ENCODE measurements at regions not wholly inside any gene's neighbourhood (a gene's known extent, or its start where the extent isn't known, plus 50 kb on each side); places are given as distances from the start of the nearest gene placed in this dataset.
"Not testable (repeated sequence)": the region's sequence is repeated elsewhere in the genome, so short reads cannot be mapped to it uniquely, and the experiment has no call there.

DNA sequence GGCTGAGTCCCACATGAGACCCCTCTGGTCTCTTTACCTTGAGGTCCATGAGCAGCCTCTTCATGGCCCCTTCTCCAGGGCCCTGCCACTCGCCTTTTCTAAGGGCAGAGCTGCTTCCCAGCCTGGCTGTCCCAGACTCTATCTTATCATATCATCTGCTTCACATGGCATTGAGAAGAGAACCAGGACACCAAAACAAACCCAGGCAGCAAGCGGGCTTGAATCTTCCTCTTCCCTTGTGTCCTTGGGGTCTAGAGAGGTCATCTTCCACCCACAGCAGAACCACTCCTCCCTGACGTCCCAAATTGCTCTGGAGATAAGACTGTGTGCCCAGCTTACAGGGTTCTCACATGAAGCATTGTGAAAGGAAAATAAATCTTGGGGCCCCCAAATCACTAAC is 261.3 kb upstream of the AUTS2 start:
- DNase-seq (ENCODE audit: low read depth) = no peak

DNA sequence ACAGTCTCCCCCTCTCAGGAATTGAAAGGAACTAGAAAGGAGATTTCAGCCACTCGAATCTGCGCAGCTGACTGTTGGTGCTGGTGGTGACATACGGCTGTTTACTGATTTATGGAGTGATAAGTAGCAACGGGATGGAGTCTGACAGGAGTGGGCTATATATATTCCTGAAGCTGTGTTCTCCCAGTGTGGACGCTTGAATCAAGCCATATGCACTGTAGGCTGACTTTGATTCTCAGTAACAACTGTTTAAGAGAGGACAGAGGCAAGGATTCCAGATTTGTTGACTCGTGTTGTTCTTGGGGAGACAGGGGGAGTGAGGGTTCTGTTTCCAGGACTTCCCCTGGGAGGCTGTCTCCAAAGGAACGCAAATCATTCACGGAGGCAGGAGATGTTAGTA is 260.1 kb upstream of the AUTS2 start:
- DNase-seq (ENCODE audit: low read depth) = no peak

DNA sequence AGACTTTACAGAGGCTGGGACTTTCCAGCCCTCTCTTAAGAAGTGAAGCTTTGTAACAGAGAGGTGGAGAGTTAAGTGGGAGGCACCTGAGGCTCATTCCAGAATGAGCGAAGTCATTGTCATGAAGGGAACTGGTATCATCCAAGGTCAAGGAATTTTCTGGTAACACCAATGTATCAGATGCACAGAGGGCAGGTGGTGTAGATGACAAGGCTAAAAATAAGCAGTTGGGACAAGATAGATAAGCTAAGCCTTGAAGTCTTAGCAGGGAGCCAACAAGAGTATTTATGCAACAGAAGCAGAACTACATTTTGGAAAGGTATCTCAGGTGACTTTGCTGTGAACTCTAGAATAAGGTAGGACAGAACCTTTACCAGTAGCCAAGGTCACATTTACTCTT is 257.0 kb upstream of the AUTS2 start:
- no peak for DNase-seq (ENCODE audit: low read depth)

DNA sequence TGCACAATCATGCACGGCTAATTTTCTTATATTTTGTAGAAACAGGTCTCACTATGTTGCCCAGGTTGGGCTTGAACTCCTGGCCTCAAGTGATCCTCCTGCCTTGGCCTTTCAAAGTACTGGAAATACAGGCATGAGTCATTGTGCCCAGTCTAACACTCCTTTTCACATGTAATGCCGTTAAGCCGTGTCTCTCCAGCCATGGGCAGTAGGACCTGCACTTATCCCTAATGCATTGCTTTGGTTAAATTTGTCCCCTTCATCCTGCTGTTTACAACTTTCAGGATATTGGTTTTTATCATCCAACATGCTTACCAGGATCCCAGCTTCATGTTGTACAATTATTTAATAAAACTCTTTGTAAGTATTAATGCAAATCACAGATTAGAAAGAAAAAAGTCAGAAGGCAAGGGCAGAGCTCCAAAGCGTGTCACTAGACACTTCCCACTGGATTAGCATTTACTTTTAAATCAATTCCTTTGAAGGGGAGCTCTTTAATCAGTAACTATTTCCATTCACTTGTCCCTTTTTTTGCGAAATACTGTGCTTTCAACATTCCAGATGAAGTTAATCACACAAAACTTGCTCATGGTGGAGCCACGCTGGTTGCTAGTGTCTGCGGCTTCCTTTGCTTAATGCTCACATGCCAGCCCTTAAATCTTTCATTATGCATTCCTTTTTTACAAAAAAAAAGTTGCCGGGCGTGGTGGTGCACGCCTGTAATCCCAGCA is 256.0 kb upstream of the AUTS2 start:
- no peak for DNase-seq (ENCODE audit: low read depth)

DNA sequence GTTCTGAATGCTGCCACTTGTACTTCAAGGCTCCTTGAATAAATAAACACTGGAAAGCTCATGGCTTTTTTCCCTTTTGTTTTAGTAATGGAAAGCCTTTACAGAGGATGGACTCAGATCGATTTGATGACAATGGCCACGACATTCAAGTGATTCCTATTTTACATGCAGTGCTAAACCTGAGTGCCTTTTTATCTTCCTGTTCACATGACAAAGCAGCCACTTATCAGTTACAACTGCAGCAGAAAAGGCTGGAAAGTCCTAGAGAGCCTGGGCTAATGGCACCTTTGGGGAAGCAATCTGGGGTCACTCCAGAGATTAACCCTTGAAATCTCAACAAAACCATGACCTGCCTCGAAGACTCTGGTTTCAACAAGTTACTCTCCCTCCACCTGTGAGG is 249.0 kb upstream of the AUTS2 start:
- no peak for DNase-seq (ENCODE audit: low read depth)

DNA sequence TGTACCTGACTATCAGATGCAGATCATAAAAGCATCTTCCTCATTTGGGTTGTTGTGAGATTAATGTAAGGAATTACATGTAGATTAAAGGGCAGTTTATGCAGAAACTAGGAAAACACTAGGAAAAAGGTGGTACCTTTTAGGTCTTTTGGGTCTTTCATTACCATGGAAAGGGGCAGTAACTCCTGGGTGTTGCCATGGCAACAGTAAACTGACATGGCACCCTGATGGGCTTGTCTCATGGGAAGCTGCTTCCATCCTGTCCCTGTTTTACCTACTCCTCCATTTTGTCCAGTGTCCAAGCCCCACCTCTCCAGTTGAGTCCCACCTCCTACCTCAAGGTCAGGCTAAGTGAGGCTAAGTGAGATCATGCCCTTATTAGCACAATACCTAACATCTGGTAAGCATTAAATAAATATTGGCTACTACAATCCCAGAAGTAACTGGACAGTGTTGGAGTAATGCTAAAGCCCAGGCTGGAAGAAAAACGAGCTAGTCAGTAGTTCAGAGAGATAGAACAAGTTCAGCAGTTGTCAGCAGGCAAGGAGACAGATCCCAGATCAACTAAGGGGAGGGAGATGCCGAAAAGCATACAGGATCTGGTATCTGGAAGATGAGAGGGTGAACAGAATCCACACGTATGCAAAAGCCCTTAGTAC is 240.0 kb upstream of the AUTS2 start:
- no peak for DNase-seq (ENCODE audit: low read depth)

DNA sequence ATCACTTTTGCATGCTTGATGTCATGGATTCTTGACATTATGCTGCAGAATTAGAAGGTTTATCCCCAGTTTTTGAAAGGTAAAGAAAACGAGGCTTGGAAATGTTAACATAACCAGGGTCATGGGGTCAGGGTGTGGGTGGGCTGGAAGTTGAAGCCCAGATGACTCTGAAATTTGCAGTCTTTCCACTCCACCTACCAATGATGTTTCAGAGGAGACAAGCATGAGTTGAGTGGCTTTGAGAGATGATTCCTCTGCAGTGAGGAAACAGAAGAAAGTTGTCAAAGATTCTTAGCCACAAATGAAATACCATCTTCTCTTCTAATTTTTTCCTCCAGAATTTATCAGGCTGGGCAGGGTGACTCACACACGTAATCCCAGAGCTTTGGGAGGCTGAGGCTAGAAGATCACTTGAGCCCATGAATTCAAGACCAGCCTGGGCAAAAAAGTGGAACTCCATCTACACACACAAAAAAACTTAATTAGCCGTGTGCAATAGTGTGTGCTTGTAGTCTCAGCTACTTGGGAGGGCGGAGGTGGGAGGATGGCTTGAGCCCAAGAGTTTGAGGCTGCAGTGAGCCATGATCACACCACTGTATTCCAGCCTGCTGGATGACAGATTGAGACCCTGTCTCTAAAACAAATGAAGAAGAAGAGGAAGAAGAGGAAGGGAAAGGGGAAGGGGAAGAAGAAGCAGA is 239.1 kb upstream of the AUTS2 start:
- DNase-seq (ENCODE audit: low read depth) = no peak

DNA sequence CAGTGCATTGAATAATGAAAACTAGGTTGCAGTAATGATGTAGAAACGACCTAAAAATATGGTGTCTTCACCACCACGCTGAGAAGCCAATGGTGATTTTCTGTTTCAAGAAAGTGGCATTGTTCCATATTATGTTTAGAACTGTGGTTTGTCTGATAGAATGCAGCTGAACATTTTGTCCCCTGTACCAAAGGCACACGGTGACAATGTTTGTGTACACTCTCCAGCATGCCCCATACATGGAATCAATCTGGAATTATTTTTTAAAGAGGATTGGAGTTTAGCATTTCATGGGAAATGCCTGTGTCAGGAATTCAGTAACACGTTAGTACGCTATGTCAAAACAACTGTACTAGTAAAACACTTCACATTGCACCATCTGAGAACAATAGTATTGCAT is 237.4 kb upstream of the AUTS2 start:
- DNase-seq (ENCODE audit: low read depth) = no peak

DNA sequence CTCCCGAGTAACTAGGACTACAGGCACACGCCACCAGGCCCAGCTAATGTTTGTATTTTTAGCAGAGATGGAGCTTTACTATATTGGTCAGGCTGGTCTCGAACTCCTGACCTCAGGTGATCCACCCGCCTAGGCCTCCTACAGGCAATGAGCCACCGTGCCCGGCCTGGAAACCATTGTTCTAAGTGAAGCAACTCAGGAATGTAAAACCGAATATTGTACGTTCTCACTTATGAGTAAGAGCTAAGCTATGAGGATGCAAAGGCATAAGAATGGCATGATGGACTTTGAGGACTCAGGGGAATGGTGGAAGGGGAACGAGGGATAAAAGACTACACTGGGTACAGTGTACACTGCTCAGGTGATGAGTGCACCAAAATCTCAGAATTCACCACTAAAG is 235.1 kb upstream of the AUTS2 start:
- DNase-seq (ENCODE audit: low read depth) = no peak

DNA sequence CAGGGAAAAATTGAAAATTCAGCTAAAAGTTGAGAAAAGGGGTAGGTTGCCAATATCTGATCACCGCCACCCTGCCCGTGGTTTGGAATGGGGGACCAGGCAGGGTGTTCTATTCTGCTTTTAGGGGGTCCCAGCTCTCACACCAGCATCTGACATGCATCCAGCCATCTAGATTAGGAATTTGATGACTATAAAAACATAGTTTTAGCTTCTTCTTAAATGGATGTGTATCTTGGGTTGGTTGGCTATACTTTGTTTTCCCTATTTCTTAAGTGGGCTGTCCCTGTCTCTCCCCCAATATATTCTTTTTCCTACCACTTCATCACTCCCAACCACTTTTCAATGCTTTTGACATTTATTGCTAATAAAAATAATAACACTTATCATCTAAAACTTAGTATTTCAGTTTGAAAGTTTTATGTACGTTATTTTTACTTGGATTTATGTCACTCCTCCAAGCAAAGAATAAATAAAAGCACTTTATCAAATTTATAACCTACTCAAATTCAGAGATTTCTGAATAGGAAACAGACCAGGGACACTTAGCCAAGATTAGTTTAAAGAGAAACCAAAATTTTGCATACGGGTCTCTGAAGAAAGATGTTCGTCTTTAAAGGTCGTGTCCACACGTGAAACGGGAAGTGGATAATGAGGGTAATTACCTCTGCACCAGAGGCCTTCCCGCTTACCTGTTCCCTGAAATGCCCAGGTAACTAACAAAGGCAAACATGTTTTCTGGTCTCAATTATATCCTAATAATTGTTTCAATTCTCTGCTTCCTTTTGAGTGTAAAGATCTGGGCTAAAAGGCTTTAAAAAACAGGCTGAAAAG is 233.2 kb upstream of the AUTS2 start:
- no peak for DNase-seq (ENCODE audit: low read depth)

DNA sequence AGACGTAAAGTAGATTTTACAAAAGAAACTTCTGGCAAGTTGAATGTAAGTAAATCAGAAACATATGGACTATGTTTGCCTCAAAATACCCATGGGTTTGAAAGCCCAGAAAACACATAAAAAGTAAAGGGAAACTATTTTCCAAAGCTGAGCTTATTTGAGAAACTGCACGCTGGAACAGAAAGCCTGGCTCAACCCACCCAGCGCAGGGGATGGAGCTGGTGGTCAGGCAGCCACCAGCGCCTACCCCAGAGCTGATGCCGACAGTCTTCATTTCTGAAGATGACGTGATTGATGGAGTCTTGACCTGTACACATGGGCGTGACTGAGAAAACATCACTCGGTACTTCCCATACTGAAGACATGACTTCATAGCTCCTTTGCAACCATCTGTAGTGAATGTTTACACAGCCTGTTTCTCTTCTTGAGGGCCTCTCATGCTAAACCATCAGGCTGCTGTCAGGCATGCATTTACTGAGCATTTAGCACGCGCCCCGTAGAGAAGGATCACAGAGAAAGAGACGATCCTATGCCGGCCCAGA is 232.6 kb upstream of the AUTS2 start:
- DNase-seq (ENCODE audit: low read depth) = no peak

DNA sequence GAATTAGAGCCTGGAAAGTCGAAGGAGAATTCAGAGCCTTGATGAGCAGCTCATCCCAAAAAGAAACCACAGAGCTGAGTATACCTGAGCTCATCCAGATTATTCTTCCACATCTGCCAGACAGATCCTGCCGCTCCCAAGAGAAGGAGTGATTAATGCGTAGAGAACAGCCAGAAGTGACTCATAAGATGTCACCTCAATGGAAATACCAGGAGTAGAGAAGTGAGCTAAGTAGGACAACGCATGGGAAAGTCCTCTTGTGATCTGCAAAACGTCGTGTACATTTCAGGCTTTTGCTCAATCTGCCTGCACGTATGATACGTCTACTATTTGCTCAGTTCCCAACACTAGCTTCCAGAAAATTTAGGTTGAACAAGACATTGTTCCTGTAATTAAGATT is 230.5 kb upstream of the AUTS2 start:
- no peak for DNase-seq (ENCODE audit: low read depth)

DNA sequence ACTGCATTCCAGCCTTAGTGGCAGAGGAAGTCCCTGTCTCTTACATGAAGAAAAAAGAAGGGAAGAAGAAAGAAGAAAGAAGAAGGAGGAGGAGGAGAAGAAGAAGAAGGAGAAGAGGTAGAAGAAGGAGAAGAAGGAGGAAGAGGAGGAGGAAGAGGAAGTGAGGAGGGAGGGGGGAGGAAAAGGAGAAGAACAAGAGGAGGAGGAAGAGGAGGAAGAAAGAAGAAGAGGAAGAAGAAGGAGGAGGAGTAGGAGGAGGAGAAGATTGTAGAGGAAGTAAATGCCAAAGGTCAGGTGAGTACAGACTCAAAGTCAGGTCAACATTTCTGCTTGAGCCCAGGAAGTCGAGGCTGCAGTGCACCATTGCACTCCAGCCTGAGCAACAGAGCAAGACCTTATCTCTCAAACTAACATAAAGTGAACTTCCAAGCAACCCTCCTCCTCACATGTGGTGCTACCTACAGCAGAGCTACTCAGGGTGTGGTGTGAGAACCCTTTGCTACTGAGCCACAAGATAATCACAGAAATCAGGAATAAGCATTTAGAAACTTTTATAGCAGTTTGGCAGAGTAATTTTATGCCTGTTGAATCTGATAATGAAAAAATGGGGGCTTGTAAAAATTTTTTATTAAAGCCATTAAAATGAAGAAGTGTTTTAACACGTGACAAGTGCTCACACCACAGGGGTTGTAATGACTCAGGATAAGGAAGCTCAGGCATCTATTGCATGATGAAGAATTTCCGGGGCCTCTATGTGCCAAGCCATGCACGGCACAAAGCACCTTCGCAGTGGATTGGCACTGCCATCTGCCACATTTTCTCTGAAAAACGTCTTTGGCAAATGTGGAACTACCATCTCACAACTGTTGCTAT is 224.9 kb upstream of the AUTS2 start:
- DNase-seq (ENCODE audit: low read depth) = no peak

DNA sequence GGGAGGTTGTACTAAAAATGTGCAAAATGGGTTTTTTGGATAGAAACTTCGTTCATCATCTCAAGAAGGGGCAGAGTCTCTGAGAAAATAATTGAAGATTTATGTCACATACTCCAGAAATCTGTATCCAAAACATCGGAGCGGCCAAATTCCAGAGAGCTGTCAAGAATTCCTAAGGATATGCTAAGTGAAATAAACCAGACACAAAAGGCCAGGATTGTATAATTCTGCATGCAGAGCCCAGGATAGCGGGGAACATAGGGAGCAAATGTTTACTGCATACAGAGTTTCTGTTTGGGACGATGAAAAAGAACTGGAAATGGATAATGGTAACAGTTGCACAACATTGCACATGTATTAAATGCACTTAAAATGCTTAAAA is 224.2 kb upstream of the AUTS2 start:
- no peak for DNase-seq (ENCODE audit: low read depth)

DNA sequence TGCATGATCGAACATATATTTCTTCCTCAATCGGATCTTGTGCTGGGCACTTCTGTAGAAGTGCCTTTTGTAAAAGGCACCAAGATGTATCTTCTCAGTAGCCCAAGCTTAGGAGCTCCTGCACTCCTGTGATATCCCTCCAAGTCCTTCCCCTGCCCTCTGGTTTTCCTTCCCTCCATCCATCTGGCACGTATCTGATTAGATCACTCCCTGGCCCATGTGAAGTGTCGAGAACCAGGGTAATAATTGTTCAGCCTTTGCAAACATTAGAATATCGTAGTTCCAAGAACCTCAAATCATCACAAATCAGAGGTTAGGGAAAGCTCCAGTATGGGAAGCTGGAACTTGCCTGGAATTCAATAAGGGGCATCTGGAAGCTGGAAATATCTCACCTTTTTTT is 221.1 kb upstream of the AUTS2 start:
- no peak for DNase-seq (ENCODE audit: low read depth)

DNA sequence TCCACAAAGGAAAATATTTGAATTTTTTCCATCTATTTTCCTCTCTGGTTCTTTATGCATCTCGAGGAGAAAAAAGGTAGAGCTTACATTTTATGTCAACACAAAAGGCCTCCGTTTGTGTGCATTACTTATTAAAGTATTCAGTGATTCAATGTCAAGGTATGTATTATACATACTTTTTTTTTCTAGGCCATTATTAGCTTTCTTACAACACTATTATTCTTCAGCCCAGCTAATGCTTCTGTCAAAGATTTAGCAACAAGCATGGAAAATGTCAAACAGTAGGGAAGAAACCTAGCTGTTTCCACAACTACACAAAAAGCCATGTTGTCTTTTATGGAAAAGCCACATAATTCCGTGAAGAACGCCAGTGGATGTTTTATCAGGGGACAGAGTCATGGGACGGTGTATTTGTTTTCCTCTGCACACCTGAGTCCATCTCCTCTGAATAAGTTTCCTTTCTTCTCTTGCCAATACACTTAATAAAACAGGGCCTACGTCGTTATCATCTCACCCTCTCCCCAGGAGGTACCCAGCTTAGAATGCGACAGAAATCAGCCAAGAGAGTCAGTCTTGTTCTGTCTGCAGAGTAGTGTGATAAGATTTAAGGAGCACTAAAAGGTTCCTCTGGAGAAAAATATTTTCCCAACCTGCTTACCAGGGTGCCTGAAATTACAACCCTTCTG is 209.7 kb upstream of the AUTS2 start:
- no peak for DNase-seq (ENCODE audit: low read depth)

DNA sequence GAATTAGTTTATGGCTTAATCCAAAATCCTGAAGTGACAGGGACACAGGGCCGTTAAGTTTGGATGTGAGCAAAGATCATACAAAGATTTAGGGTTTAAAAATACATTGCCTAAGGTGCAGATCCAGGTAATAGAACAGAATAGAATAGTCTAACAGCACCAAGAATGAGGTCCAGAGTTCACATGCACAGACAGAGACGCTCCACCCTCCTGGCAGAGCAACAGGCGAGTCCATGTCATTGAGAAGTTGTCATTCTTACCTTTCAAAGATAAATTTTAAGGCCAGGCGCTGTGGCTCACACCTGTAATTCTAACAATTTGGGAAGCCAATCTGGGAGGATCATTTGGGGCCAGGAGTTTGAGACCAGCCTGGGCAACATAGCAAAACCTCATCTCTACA is 209.1 kb upstream of the AUTS2 start:
- no peak for DNase-seq (ENCODE audit: low read depth)

DNA sequence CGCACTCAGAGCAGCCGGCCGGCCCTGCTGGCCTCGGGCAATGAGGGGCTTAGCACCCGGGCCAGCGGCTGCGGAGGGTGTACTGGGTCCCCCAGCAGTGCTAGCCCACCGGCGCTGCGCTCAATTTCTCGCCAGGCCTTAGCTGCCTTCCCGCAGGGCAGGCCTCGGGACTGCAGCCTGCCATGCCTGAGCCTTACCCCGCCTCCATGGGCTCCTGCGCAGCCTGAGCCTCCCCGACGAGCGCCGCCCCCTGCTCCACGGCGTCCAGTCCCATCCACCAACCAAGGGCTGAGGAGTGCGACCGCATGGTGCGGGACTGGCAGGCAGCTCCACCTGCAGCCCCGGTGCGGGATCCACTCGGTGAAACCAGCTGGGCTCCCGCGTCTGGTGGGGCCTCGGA is 204.4 kb upstream of the AUTS2 start:
- not testable (repeated sequence) for DNase-seq (ENCODE audit: low read depth)

DNA sequence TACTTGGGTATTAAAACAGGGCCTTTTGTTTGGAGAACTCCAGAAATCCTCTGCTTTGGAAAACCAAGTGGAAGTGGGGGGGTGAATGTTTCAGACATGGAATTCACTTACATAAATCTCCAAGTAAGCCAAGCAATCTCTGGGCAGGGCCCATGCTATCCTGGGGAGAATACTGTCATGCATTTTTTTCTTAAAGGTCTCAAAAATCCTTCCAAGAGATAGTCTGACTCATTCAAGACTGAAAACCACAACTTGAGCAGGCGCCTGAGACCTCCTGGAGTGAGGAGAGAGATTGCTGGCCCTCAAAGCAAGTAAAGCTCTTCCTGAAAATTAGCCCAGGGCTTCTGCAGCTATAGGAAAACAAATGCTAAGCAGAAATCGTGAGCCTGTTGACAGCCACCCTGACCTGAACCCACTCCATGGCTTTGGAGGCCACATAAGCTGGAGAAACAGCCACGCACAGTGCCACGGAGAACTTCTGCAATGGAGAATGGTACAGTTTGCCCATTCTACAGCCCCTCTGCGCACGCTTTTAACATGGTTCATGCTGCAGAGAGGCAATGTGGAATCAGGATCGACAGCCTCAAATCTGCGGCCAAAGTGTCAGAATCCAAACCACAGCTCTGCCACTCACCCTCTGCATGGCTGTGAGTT is 203.1 kb upstream of the AUTS2 start:
- no peak for DNase-seq (ENCODE audit: low read depth)

DNA sequence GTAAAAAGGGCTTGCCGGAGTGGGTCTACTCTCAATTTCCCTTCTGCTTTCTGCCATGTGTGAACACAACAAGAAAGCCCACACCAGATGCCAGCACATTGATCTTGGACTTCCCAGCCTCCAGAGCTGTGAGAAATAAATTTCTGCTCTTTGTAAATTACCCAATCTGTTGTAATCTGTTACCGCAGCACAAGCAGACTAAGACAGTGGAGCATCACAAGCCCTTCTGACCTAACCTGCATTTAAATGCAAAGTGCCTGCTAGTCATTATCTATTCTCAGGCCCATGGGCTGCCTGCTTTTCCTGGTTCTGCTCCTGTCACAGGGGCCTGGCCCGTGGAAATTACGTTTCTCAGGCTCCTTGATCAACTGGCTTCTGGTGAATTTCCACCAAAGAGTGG is 199.3 kb upstream of the AUTS2 start:
- DNase-seq (ENCODE audit: low read depth) = no peak

Measured in HS-27A (cell line).